Activated T-cell treated with anti-CD3 and anti-CD28 coated beads, Interleukin-2, amount 50 U/mL, for 1 hour (primary cell): ENCODE measurements at regions not wholly inside any gene's neighbourhood (a gene's known extent, or its start where the extent isn't known, plus 50 kb on each side); places are given as distances from the start of the nearest gene placed in this dataset.

Experiments
- DNase-seq: peaks from one replicate; pipeline ENCODE4 v3.0.0-alpha.2; 2020

GRCh38 chr4:1459722-1460511 lies 53.7 kb upstream of the NKX1-1 start:
- DNase-seq = no peak

GRCh38 chr4:1459081-1459721 lies 53.0 kb upstream of the NKX1-1 start:
- DNase-seq = no peak

GRCh38 chr4:1458581-1458980 lies 52.3 kb upstream of the NKX1-1 start:
- DNase-seq = no peak
